Astrocyte of the cerebellum (primary cell): ENCODE measurements at regions not wholly inside any gene's neighbourhood (a gene's known extent, or its start where the extent isn't known, plus 50 kb on each side); places are given as distances from the start of the nearest gene placed in this dataset.

Source experiments
- DNase-seq: peaks from one replicate; pipeline ENCODE4 v3.0.0-alpha.2; 2011; ENCODE audit warnings: low read depth
- H3K4me3 ChIP-seq: 2 replicates; pipeline ENCODE4 v1.5.1; 2011; ENCODE audit warnings: mild to moderate bottlenecking, low read depth, low read length, moderate library complexity
- in situ Hi-C: cut with HindIII; loops from 2 replicates; pipeline ENCODE4 v1.10.0; 2017; ENCODE audit warnings: low sequenced_read_pairs
- TF ChIP-seq, protein P1 (sequence below): IDR thresholded peaks from 2 replicates; pipeline ENCODE4 v1.5.1; 2012; ENCODE audit warnings: low read length, low read depth, moderate library complexity, mild to moderate bottlenecking; ENCODE audit errors: missing control alignments

DNA sequence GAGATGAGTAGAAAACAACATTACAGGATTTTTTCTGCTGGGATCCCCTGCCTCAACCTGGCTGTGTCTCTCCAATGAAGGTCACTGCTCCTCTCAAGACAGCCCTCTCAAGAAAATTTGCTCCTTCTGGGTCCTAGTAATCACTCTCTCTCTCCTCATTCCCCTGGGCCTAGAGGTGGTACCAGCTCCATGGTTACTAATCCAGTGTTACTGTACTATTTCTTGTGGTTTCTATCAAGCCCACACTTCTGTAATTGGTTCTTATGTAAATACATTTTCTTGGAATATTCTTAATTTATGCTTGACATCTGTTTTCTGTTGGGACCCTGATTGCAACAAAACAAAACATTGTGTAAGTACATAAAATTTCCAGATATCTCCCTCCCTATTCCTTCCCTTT, 123.8 kb upstream of the RORB start:
- in situ Hi-C loops = no loop called here
- TF ChIP-seq, protein P1, sequence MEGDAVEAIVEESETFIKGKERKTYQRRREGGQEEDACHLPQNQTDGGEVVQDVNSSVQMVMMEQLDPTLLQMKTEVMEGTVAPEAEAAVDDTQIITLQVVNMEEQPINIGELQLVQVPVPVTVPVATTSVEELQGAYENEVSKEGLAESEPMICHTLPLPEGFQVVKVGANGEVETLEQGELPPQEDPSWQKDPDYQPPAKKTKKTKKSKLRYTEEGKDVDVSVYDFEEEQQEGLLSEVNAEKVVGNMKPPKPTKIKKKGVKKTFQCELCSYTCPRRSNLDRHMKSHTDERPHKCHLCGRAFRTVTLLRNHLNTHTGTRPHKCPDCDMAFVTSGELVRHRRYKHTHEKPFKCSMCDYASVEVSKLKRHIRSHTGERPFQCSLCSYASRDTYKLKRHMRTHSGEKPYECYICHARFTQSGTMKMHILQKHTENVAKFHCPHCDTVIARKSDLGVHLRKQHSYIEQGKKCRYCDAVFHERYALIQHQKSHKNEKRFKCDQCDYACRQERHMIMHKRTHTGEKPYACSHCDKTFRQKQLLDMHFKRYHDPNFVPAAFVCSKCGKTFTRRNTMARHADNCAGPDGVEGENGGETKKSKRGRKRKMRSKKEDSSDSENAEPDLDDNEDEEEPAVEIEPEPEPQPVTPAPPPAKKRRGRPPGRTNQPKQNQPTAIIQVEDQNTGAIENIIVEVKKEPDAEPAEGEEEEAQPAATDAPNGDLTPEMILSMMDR = no peak
- no peak overlapping the region for H3K4me3 ChIP-seq
- no peak for DNase-seq

GRCh38 chr9:74379718-74380117, 117.4 kb upstream of the RORB start:
- DNase-seq = peak; percentile 23
- H3K4me3 ChIP-seq = no peak overlapping the region
- in situ Hi-C loops = no loop called here
- TF ChIP-seq, protein P1 = peak; percentile 58

DNA sequence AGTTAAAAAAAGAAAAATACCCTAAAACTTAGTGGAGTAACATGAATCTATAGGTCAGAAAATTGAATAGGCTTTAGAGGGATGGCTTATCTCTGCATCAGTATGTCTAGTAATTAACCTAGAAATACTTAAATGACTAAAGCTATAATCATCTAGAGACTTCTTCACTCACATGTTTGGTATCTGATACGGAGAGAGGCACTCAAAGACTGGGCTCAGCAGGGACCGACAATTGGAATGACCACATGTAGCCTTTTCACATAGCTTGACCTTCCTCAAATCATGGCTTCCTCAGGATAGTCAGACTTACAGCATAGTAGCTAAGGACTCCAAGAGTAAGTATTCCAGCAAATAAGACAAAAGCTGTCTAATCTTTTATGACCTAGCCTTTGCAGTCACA, 105.3 kb upstream of the RORB start:
- TF ChIP-seq, protein P1 = no peak
- in situ Hi-C loops = no loop called here
- no peak overlapping the region for H3K4me3 ChIP-seq
- no peak for DNase-seq

DNA sequence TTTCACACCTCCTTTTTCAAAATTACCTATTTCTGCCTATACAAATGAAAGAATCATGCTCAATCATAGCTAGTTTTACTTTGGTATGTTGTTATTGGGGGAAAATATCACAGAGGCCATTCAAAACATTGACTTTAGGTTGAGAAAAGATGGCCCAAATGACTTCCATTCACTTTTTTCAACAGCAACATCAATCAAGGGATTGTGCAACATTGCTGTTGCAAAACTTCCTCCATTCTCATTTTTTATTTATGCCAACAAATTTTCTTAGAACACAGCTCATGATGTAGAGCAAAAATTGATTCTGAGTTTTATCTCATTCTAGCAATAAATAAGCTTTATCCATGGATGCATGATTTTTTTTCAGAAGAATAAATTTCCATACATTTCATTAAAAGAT, 93.6 kb upstream of the RORB start:
- DNase-seq = no peak
- no peak overlapping the region for H3K4me3 ChIP-seq
- TF ChIP-seq, protein P1 = no peak
- in situ Hi-C loops = no loop called here

DNA sequence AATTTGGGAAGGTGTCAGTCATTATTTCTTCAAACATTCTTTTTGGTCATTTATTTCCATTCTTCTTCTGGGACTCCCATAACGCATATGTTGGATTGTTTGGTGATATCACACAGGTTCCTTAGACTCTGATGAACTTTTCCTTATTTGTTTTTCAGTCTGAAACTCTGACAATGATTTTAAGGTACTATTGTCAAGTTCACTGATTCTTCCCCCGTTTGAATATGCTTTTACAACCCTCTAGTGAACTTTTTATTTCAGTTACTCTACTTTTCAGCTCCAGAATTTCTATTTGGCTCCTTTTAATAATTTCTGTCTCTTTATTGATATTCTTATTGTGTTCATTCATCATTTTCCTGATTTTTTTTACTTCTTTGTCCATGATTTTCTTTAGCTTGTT, 92.5 kb upstream of the RORB start:
- H3K4me3 ChIP-seq = no peak overlapping the region
- TF ChIP-seq, protein P1 = no peak
- DNase-seq = no peak
- in situ Hi-C loops = loop anchor here (5.0 kb wide), 1 partner anchor 72 kb away; no protein-coding TSS in a partner anchor

DNA sequence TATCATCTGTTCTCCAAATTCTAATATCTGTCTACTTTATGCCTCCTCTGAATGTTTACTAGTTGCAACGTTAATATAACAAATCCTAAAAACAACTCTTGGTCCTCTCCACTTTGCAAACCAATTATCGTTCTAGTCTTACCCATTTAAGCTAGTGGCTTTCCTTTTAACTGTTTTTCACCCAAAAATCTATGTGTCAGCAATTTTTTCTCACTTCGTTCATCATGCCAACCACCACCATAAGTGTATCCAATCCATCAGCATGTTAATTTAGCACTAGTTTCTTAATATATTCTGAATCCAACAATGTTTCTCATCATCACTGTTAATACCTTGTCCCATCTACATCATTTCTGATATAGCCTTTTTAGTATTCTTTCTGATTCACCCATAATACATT, 90.0 kb upstream of the RORB start:
- DNase-seq = no peak
- in situ Hi-C loops = loop anchor here (5.0 kb wide), 1 partner anchor 75 kb away; no protein-coding TSS in a partner anchor
- H3K4me3 ChIP-seq = no peak overlapping the region
- TF ChIP-seq, protein P1 = no peak
